SK-N-SH treated with all-trans-retinoic acid at 6 μM for 48 hours (cell line): ENCODE measurements at regions not wholly inside any gene's neighbourhood (a gene's known extent, or its start where the extent isn't known, plus 50 kb on each side); places are given as distances from the start of the nearest gene placed in this dataset.

Experiments used
- ARNTL ChIP-seq: fragments of 450-650 bp; formaldehyde crosslinking; IDR thresholded peaks from 2 replicates; pipeline ENCODE4 v1.5.0; 2020; ENCODE audit warnings: low read depth, mild to moderate bottlenecking, moderate library complexity, borderline replicate concordance
- CREB5 ChIP-seq: fragments of 250-450 bp; sonication (Bioruptor Pico); IDR thresholded peaks from 2 replicates; pipeline ENCODE4 v1.5.1; 2020; ENCODE audit warnings: low read depth, mild to moderate bottlenecking, moderate library complexity
- CSDC2 ChIP-seq: fragments of 250-450 bp; sonication (Bioruptor Pico); IDR thresholded peaks from 2 replicates; pipeline ENCODE4 v1.5.0; 2020; ENCODE audit warnings: mild to moderate bottlenecking, moderate library complexity
- RARB ChIP-seq: fragments of 250-450 bp; sonication (Bioruptor Pico); IDR thresholded peaks from 2 replicates; pipeline ENCODE4 v1.8.0; 2021; ENCODE audit warnings: mild to moderate bottlenecking, moderate library complexity
- ZC3H10 ChIP-seq: fragments of 250-450 bp; sonication (Bioruptor Pico); IDR thresholded peaks from 2 replicates; pipeline ENCODE4 v1.5.1; 2021; ENCODE audit warnings: mild to moderate bottlenecking, moderate library complexity
- ZFP3 ChIP-seq: fragments of 250-450 bp; sonication (Bioruptor Pico); IDR thresholded peaks from 2 replicates; pipeline ENCODE4 v1.5.0; 2020; ENCODE audit warnings: mild to moderate bottlenecking, moderate library complexity
- ZNF70 ChIP-seq: fragments of 450-650 bp; formaldehyde crosslinking; IDR thresholded peaks from 2 replicates; pipeline ENCODE4 v1.5.0; 2020; ENCODE audit warnings: mild to moderate bottlenecking, moderate library complexity
- ZNF8 ChIP-seq: fragments of 450-650 bp; formaldehyde crosslinking; IDR thresholded peaks from 2 replicates; pipeline ENCODE4 v1.5.0; 2020; ENCODE audit warnings: mild to moderate bottlenecking, moderate library complexity
- TF ChIP-seq, protein P1 (sequence below): fragments of 250-450 bp; sonication (Bioruptor Pico); IDR thresholded peaks from 2 replicates; pipeline ENCODE4 v1.8.0; 2021; ENCODE audit warnings: low read depth, mild to moderate bottlenecking, moderate library complexity, borderline replicate concordance
- TF ChIP-seq, protein P2 (sequence below): fragments of 250-450 bp; sonication (Bioruptor Pico); IDR thresholded peaks from 2 replicates; pipeline ENCODE4 v1.8.0; 2020; ENCODE audit warnings: mild to moderate bottlenecking, moderate library complexity, borderline replicate concordance

- TF ChIP-seq ZNF8 (CRISPR knock-in tag) (no peak), ZC3H10 (CRISPR knock-in tag) (no peak), ZFP3 (CRISPR knock-in tag) (no peak), ARNTL (CRISPR knock-in tag) (no peak), RARB (CRISPR knock-in tag) (no peak), CSDC2 (CRISPR knock-in tag) (no peak), CREB5 (CRISPR knock-in tag) (no peak), ZNF70 (CRISPR knock-in tag) (no peak)
- TF ChIP-seq, protein P1, sequence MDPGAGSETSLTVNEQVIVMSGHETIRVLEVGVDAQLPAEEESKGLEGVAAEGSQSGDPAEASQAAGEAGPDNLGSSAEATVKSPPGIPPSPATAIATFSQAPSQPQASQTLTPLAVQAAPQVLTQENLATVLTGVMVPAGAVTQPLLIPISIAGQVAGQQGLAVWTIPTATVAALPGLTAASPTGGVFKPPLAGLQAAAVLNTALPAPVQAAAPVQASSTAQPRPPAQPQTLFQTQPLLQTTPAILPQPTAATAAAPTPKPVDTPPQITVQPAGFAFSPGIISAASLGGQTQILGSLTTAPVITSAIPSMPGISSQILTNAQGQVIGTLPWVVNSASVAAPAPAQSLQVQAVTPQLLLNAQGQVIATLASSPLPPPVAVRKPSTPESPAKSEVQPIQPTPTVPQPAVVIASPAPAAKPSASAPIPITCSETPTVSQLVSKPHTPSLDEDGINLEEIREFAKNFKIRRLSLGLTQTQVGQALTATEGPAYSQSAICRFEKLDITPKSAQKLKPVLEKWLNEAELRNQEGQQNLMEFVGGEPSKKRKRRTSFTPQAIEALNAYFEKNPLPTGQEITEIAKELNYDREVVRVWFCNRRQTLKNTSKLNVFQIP, result no peak
- TF ChIP-seq, protein P2, sequence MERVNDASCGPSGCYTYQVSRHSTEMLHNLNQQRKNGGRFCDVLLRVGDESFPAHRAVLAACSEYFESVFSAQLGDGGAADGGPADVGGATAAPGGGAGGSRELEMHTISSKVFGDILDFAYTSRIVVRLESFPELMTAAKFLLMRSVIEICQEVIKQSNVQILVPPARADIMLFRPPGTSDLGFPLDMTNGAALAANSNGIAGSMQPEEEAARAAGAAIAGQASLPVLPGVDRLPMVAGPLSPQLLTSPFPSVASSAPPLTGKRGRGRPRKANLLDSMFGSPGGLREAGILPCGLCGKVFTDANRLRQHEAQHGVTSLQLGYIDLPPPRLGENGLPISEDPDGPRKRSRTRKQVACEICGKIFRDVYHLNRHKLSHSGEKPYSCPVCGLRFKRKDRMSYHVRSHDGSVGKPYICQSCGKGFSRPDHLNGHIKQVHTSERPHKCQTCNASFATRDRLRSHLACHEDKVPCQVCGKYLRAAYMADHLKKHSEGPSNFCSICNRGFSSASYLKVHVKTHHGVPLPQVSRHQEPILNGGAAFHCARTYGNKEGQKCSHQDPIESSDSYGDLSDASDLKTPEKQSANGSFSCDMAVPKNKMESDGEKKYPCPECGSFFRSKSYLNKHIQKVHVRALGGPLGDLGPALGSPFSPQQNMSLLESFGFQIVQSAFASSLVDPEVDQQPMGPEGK (CRISPR knock-in tag), result no peak
Observed at GRCh38 chr5:125679522-125679921, 743.7 kb upstream of the GRAMD2B start.
